Stomach smooth muscle (tissue), 2 donors: ENCODE measurements at regions not wholly inside any gene's neighbourhood (a gene's known extent, or its start where the extent isn't known, plus 50 kb on each side); places are given as distances from the start of the nearest gene placed in this dataset.

Source experiments
- H3K27ac ChIP-seq: one replicate; pipeline ENCODE4 v1.7.0; 2013; ENCODE audit warnings: mild to moderate bottlenecking, low read length, inconsistent platforms
- H3K27me3 ChIP-seq, 2 donors: one replicate each; pipeline ENCODE4 v1.7.0; 2013; ENCODE audit warnings: low read length in 2 of 2; ENCODE audit not compliant: insufficient read depth in 2 of 2, control insufficient read depth in 1 of 2
- H3K36me3 ChIP-seq, 2 donors: one replicate each; pipeline ENCODE4 v1.7.0; 2013; ENCODE audit warnings: low read length in 2 of 2; ENCODE audit not compliant: control insufficient read depth in 2 of 2, insufficient read depth in 2 of 2
- H3K4me1 ChIP-seq: one replicate; pipeline ENCODE4 v1.7.0; 2013; ENCODE audit warnings: low read length; ENCODE audit not compliant: control insufficient read depth, insufficient read depth
- H3K4me3 ChIP-seq, 2 donors: one replicate each; pipeline ENCODE4 v1.7.0; 2013; ENCODE audit warnings: low read length in 2 of 2
- H3K9ac ChIP-seq, 2 donors: one replicate each; pipeline ENCODE4 v1.7.0; 2013; ENCODE audit warnings: low read length in 2 of 2, mild to moderate bottlenecking in 1 of 2
- H3K9me3 ChIP-seq, 2 donors: one replicate each; pipeline ENCODE4 v1.7.0; 2013; ENCODE audit warnings: low read length in 2 of 2; ENCODE audit not compliant: control insufficient read depth in 2 of 2
- donor health status: healthy.
- donor health status: Pancreatic carcinoma.

DNA sequence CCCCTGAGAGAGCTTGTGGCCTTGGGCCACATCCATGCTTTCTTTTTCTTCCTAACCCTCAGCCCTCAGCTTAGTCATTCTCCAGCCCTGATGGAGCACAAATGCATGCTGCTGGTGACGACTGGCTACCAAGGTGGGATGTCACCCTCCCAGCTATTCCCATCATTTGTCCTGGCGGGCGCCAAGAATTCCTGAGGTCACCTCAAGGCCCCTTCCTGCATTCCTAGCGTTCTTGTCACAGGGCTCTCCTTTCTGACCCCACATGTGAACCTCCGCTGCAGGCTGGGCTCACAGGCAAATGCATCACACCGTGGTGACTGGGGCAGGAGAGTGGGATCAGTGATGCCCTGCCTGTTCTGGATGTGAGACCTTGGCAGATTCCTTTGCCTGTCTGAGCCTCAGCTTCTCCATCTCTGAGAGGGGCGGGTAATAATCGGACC is 53.4 kb upstream of the IFFO2 start:
- Histone ChIP-seq H3K4me3 (no peak overlapping the region), H3K9me3 (no peaks in the 10 kb centered on the region), H3K27me3 (no peaks in the 10 kb centered on the region), H3K4me1 (peaks cover 23% of the 10 kb centered on the region), H3K27ac (peak overlapping the region; percentile 86), H3K36me3 (no peaks in the 10 kb centered on the region), H3K9ac (peak overlapping the region in 1 of 2 donors; percentile 67)

GRCh38 chr1:19009126-19009881 is 52.8 kb upstream of the IFFO2 start:
- Histone ChIP-seq H3K36me3 (no peaks in the 10 kb centered on the region), H3K27ac (no peak overlapping the region), H3K27me3 (no peaks in the 10 kb centered on the region), H3K9me3 (no peaks in the 10 kb centered on the region), H3K9ac (no peak overlapping the region), H3K4me1 (peaks cover 23% of the 10 kb centered on the region), H3K4me3 (no peak overlapping the region)

GRCh38 chr1:19007491-19008441 is 51.3 kb upstream of the IFFO2 start:
- no peaks in the 10 kb centered on the region for H3K36me3 ChIP-seq
- no peak overlapping the region for H3K9ac ChIP-seq
- H3K27ac ChIP-seq, result no peak overlapping the region
- no peak overlapping the region for H3K4me3 ChIP-seq
- no peaks in the 10 kb centered on the region for H3K27me3 ChIP-seq
- H3K4me1 ChIP-seq, result peaks cover 20% of the 10 kb centered on the region
- H3K9me3 ChIP-seq, result no peaks in the 10 kb centered on the region

- no peaks in the 10 kb centered on the region for H3K9me3 ChIP-seq
- no peak overlapping the region for H3K4me3 ChIP-seq
- no peak overlapping the region for H3K27ac ChIP-seq
- H3K36me3 ChIP-seq, result no peaks in the 10 kb centered on the region
- H3K27me3 ChIP-seq, result no peaks in the 10 kb centered on the region
- no peak overlapping the region for H3K9ac ChIP-seq
- peaks cover 19% of the 10 kb centered on the region for H3K4me1 ChIP-seq
Observed at GRCh38 chr1:19006837-19007271, 50.4 kb upstream of the IFFO2 start.
